ENCODE measurements at regions not wholly inside any gene's neighbourhood (a gene's known extent, or its start where the extent isn't known, plus 50 kb on each side); places are given as distances from the start of the nearest gene placed in this dataset.
A peak's percentile ranks its signal among the peaks of the same experiment; 100 is the strongest.

DNA sequence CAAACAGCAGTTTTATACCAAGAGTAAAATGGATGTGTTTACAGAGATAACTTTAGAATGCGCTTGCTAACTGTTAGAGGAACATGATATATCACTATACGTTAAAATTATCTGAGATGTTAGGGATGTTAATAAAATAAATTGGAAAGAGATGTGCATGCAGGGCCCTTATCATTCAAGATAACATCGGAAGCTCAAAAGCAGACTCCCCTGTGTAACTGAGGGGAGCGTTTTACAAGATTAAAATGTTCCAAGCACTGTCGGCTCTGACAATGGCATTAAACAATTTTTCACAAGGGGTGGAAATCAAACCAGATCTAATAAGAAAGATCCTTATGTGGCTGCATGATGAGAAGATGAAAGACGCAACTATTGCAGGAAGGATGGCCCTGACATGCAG, 53.3 kb upstream of the DCC start:
- WGBS, 2 experiments (ENCODE audit: extremely low coverage in 1 of 2, insufficient coverage in 1 of 2, insufficient read length in 1 of 2, insufficient replicate concordance in 2 of 2, low coverage in 1 of 2, low lambda C conversion rate in 2 of 2, missing lambda C conversion rate in 1 of 2), result 72% methylated on average over 6 of the region's 6 CpGs; no CpG with 5 or more reads in 1 of the 2 experiments
- no peak overlapping the region for H4K8ac ChIP-seq (ENCODE audit: extremely low read depth, insufficient read depth, low read length)
- H3K14ac ChIP-seq (ENCODE audit: insufficient read length), result no peak overlapping the region
- no peak overlapping the region for H2AFZ ChIP-seq (ENCODE audit: low read length)
- no peak overlapping the region for H3K9ac ChIP-seq (replicated peaks in 1 of 4; ENCODE audit: extremely low read depth in 1 of 4, low read depth in 3 of 4, low read length in 3 of 4)
- no peak overlapping the region for H3K18ac ChIP-seq (ENCODE audit: extremely low read depth, low read length)
- 0 out of 2 replicates have a peak overlapping the region, but pooled peaks have one; percentile 34 for H2BK20ac ChIP-seq (ENCODE audit: low read length)
- no peak overlapping the region for H4K91ac ChIP-seq (replicated peaks; ENCODE audit: insufficient read length, low read length)
- ChIA-PET CTCF (ENCODE audit: partially characterized antibody) (interaction anchor here (0.9 to 1.3 kb wide), 3 partner anchors 28 to 618 kb away, joined by 3 read pairs; no protein-coding TSS in a partner anchor), POLR2A (ENCODE audit: partially characterized antibody) (no interaction called here)
- H3K23ac ChIP-seq (ENCODE audit: insufficient read length), result no peak overlapping the region
- H3K4me3 ChIP-seq (ENCODE audit: extremely low read depth in 1 of 4, insufficient read depth in 2 of 4, low read depth in 3 of 4, low read length in 4 of 4), result no peak overlapping the region
- DNase-seq (ENCODE audit: low read depth in 1 of 2, low spot score in 2 of 2) (no peak), FAIRE-seq (no peak)
- H2BK12ac ChIP-seq (ENCODE audit: low read depth, low read length), result no peak overlapping the region
- H3K36me3 ChIP-seq (ENCODE audit: control insufficient read depth in 2 of 4, insufficient read depth in 4 of 4, low read length in 3 of 4), result no peaks in the 10 kb centered on the region
- no peaks in the 10 kb centered on the region for H3K23me2 ChIP-seq (ENCODE audit: low read depth, low read length)
- H4K20me1 ChIP-seq (replicated peaks in 1 of 2; ENCODE audit: control insufficient read depth in 1 of 2, insufficient read depth in 2 of 2, low read length in 2 of 2), result no peaks in the 10 kb centered on the region
- no peaks in the 10 kb centered on the region for H3K79me2 ChIP-seq (ENCODE audit: control insufficient read depth in 1 of 2, insufficient read depth in 2 of 2, low read length in 2 of 2)
- H3K4ac ChIP-seq (replicated peaks; ENCODE audit: insufficient read length, low read depth, low read length), result no peak overlapping the region
- no peak overlapping the region for H2BK15ac ChIP-seq (ENCODE audit: low read length)
- H3K56ac ChIP-seq (replicated peaks; ENCODE audit: insufficient read length, low read depth, low read length), result no peak overlapping the region
- H2AK5ac ChIP-seq (ENCODE audit: low read depth, low read length), result no peak overlapping the region
- H3K79me1 ChIP-seq (ENCODE audit: low read depth, low read length), result no peaks in the 10 kb centered on the region
- peaks cover 0 to 6% (median 0%) of the 10 kb centered on the region in 4 experiments; a peak in 3 of 7 replicates for H3K4me1 ChIP-seq (replicated peaks in 1 of 4; ENCODE audit: control insufficient read depth in 3 of 4, insufficient read depth in 4 of 4, low read length in 3 of 4)
- H4K5ac ChIP-seq (ENCODE audit: insufficient read length, low read depth, low read length), result no peak overlapping the region
- H2BK120ac ChIP-seq (replicated peaks; ENCODE audit: low read depth, low read length), result no peak overlapping the region
- H3K27me3 ChIP-seq (replicated peaks in 1 of 4; ENCODE audit: control insufficient read depth in 3 of 4, extremely low read depth in 1 of 4, insufficient read depth in 3 of 4, low read length in 3 of 4), result no peaks in the 10 kb centered on the region; a peak in 1 of 7 replicates
- peak overlapping the region; percentile 64; the same call in 1 of the 2 replicates for H2BK5ac ChIP-seq (ENCODE audit: low read depth, low read length)
- 0 out of 4 replicates have a peak overlapping the region, but pooled peaks of 1 of the 2 experiments have one; percentile 34 for H3K4me2 ChIP-seq (ENCODE audit: insufficient read depth in 1 of 2, low read depth in 2 of 2, low read length in 2 of 2)
- no peak overlapping the region for H3K27ac ChIP-seq (ENCODE audit: low read depth, low read length)
- no peaks in the 10 kb centered on the region for H3K9me3 ChIP-seq (ENCODE audit: insufficient read depth in 2 of 2, low read depth in 1 of 2, low read length in 1 of 2)
